ENCODE measurements at regions not wholly inside any gene's neighbourhood (a gene's known extent, or its start where the extent isn't known, plus 50 kb on each side); places are given as distances from the start of the nearest gene placed in this dataset.
"Not testable (repeated sequence)": the region's sequence is repeated elsewhere in the genome, so short reads cannot be mapped to it uniquely, and the experiment has no call there.

DNA sequence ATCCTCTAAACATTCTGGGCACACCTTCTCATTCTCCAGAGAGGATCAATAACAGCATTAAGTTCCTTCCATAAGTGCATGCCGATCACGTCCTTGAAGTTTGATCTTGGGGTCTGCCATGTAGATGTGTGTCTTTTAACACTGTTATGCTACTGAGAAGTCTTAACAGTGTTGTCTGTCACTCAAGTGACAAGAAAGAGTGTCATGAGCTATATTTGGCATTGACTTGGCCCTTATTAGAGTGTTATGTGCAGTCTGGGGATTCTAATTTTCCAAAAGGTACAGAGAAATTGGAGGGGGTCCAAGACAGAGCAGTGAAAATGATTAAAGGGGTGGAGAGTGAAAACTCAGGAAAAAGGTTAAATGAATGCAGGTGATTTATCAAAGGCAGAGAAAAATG lies 107.1 kb upstream of the OPCML start:
- no peak for DNase-seq

DNA sequence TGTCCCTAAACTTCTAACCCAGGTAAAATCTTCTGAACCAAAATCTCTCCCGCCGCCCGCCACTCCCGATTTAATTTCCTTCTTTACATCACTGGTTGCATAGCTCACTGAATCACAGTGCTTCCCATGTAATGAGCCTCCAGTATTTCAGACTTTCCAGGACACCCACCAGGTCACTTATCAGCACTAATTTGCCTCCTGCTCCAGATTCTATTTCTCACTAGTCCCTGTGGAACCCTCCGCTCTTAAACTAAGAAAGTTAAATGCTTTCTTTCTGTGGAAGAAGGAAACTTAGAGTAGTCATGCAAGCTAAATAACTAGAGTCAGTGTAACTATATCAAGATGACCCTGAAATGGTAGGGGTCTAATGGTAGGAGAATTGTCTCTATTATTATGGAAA lies 106.6 kb upstream of the OPCML start:
- DNase-seq, result no peak

DNA sequence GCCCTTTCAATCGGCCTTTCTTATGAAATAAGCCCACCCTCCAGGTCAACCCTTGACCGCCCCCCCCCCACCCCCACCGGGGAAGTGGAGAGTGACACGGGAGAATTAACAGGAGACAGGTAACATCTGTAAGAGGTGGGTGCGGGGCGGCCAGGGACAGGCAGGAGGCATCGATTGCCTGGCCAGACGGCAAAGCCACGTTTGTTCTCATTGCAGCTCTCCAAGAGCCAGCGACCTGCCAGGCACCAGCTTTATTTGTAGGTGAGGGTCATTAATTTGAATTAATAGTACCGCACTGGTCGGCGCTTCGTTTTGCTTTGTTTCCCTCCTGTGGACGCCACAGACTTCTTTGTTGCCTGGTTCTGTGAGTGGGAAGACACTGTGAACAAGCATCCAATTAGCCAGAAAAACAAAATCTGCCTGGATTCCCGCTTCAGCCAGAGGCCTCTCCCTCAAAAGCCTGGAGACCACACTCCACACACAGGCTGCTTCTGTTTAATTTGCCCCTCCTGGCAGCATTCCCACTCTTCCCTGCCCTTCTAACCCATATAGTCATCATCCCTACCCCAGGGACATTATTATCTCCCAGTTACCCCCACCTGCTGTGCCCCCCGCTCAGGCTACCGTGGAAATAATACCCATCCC lies 104.5 kb upstream of the OPCML start:
- no peak for DNase-seq

DNA sequence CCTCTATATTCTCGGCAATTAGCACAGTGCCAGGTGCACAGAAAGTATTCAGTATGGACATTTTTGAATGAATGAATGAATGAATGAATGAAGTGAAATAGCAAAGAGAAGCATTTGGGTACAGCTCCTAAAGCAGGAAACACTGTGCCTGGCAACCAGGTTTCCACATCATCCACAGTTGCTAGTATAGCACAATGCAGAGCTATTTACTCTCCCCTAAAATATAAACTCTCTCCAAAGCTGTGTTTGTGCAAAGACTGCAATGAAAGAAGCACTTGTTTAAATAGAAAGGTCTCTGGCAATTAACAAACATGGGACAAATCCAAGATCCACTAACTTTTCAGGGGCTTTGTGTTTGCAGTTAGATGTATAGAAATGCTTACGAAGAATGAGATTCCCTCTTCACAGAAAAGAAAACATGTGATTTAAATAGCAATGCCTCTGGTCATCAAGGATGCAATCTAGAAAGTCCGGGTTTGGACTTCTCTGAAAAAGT lies 103.0 kb upstream of the OPCML start:
- DNase-seq, result no peak

DNA sequence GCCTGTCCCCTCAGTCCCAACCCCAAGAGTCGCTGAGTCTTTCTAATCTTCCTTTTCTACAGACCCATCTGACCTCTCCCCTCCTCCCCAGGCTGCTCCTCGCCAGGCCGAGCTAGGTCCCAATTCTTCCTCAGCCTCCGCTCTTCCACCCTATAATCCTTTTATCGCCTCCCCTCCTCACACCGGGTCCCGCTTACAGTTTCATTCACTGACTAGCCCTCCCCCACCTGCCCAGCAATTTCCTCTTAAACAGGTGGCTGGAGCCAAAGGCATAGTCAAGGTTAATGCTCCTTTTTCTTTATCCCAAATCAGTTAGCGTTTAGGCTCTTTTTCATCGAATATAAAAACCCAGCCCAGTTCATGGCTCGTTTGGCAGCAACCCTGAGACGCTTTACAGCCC lies 96.1 kb upstream of the OPCML start:
- DNase-seq, result not testable (repeated sequence)

DNA sequence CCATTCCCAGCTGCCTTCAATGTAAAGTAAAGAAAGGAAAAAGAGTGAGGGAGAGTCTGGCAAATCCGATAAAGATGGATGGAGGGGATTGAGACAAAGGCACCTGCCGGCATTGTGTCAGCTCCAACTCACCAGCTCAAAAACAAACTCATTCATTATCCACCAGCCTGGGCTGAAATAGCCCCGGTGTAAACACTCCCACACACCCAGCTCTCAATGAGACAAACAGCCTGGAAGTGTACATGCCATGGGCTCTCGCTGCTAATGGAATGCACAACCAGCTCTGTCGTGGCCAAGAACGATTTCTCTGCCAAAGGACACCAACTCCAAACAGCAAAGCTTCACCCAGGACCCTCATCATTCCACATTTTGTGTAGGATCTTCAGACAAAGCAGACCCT lies 89.3 kb upstream of the OPCML start:
- no peak for DNase-seq

DNA sequence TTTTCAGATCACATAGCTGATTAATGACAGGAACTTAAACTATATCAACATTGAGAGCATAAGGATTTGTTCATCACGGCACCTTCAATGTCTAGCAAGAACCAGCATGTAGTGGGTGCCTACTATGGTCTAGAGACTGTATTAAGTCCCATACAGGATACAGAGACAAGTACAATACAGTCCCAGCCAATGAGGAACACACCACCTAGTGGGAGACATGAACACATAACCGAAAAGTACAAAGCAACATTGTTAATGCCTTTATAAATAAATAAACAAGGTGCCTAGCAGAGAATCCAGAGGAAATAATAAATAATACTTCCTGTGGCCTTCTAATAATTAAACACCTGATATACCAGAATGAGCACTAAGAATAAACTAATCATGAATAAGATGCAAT lies 87.7 kb upstream of the OPCML start:
- DNase-seq, result peak in 1 of 3 donors; percentile 21

DNA sequence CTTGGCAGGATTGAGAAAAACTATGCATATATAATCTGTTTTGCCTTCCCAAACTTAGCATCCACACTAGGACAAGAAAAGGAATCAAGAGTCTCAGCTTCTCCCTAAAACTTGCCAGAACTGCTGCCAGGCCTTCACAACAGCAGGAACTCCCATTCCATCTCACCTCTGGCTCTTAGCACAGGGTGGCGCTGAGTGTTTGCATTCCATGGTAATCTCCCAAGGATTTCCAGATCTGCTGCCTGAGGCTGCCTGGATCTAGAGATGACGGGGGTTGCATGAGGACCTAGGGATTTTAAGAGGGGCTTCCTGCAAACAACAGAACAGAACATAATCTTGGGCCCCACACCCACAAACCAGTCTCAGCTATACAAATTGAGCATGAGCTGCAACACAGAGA lies 87.1 kb upstream of the OPCML start:
- no peak for DNase-seq

DNA sequence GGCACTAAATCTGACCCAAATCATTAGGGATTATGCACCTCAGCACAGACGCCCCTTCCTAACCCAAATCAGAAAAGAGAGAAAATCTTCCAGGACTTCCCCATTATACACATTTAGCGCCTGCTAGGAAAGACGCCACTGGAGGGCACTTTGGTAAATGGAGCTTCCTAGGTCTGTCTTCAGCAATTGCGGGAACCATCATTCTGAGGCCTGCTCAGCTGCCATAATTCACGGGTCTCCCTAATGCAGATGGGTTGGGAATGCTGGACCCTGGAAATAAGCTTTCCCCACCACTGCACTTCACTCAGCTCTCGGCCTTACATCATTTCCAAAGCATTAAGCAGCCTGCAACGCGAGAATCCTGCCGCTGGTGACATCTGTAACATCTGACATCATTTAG lies 86.2 kb upstream of the OPCML start:
- no peak for DNase-seq

DNA sequence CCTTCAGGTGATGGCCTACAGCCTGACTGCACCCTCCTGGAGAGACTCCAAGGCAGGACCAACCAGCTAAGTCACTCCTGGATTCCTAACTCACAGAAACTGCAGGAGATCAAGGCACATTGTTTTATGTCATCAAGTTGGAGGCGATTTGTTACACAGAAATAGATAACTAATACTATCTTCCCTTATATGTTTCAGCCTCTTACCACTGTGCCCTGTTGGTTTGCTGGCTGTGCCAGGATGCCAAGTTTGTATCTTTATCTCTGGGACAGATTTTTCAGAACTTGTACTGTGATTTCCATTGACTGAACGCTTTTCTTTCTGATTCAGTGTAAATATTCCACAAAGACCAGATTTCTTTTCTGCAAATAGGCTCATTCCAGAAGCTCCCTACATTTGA lies 76.2 kb upstream of the OPCML start:
- no peak for DNase-seq

DNA sequence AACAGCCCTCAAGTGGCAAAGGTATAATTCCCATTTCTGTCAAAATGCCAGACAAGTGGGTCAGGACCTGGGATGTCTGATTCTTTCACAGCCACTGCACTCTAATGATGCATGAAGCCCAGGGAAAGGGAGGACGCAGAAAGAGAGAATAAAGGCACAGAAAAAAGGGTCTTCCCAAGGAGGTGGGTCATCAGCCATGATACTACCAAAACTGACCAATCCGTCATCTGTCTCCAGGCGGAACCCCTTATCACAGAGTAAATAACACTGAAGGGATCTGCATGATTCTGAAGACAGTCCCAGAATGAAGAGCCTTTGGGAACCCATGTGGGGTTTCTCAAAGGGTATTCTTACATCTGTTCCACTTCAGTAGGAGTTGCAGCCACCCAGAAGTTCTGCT lies 73.8 kb upstream of the OPCML start:
- DNase-seq, result no peak

DNA sequence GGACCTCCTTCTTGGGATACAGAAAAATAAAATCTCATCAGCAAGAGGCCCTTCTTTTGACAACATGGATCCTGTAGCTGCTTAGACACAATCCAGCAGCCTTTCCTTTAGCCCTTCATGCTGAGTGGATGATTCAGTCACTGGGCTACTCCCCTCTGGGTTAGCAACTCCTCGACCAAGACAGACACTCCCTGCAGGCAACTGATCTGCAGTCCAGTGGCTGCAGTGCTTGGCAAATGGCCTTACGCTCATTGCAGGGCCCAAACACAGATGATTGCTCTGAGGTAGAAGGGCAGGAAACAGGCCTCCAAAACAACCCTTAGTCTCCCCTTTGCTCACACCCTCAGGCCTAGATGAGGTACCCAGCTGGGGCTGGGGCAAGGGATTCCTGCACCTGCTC lies 73.2 kb upstream of the OPCML start:
- peak in 1 of 3 donors; percentile 7 for DNase-seq

DNA sequence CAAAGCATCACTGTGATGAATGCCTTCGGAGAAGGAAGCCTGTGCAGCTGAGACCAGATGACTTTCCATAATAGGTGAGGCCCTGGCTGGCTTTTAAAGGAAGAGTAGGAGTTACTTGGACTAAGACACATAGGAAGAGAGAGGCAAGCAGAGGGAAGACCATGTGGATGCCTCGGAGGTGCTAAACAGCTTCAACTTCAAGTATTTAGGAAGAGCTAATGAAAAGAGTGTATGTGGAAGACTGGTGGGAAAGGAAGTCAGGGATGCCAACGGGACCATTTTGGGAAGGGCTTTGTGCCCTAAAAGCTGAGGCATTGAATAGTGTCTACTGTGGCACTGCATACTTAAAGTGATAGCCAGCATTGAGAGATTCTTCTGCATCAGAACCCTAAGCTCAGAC lies 69.3 kb upstream of the OPCML start:
- no peak for DNase-seq

DNA sequence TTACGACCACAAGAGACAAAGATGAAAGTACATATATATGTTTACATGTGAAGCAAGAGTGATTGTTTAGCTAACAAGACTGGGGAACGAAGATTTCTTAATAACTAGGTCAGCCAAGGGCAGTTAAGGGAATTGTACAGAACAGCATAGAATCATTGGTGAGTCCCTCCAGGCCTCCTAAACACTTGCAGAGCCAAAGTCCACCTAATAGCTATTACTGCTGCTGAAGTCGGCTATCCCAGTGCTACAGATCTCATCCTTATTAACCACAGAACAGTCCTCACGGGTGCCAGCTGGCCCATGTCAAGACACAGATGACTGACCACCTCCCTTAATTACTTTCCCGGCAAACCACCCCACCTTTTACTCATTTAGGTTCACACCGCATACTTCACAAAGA lies 68.5 kb upstream of the OPCML start:
- DNase-seq, result peak in 2 of 3 donors; percentile 11 to 58

DNA sequence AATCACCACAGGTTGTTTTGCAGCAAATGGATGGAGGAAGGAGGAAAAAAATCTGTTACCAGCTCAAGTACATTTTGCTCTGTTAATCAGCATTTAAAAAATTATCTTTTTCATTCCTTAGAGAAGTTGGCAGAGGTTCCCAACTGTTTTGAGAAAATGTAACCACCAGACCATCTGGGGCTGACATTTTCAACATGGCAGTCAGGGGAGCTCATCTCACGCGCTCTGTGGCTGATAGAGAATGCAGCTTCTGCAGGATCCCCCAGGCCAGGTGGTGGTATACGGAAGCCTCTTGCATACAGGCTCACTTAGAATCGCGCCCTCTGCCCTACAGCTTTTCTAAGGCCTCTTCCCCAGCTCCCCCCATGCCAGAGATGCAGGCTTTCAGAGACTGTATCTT lies 68.0 kb upstream of the OPCML start:
- no peak for DNase-seq

DNA sequence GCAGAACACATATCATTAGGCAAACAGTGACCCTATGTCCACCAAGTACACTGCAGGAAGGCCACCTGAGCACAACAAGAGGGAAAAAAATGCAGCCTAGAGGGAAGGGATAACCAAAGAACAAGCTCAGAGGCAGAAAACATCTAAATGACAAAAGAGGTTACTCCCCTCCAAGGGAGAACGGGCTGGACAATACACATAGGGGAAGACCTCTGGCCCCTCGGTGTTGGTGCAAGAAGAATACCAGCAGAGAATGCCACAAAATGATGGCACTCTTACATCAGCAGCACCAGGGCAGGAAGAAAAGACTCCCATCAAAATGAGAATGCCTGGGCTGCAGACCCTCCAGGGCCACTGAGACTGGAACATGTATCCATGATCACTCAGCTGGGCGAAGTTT lies 66.6 kb upstream of the OPCML start:
- DNase-seq, result no peak

DNA sequence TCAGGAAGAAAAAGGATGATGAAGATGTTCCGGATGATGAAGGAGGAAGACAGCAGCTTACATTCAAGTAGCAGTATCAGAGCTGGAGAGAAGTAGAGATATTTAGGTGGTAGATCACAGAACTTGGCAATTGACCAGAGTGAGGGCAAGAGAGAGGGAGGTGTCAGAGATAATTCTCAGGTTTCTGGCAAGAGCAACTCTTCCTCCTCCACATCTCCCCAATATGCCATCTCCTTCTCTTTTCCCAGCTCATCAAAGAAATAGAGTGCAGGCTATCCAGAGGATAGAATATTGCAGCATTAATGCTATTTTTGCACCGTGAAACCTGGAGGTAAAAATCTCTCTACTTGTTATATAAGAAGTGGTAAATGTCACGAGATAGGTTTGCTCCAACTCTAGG lies 64.9 kb upstream of the OPCML start:
- no peak for DNase-seq

DNA sequence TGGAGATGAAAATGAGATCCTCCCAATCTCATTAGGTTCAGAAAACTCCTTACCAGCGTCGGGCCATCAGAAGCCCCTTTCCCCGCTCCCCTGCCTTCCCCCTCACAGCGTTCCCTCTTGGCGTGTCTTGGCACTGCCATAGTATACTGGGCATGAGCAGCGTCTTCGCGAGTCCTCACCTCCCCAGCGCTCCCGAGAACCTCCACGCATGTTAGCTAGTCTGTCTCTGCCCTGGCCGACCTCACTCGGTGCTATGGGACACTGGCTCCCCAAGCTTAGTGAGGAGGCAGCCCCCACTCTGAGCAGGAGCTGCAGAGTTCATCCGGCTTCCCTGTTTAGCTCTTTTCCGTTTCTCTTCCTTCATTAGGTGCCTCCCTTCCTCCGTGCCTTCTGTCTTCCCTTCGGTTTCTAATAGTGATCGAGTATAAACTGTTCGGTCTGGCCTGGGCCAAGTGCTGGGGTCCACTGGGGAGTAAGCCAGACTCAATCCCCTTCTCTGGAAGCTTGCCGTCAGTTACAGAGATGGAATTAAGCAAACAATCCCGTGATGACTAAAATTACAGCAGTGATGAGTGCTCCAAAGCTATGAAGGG lies 63.8 kb upstream of the OPCML start:
- DNase-seq, result no peak

DNA sequence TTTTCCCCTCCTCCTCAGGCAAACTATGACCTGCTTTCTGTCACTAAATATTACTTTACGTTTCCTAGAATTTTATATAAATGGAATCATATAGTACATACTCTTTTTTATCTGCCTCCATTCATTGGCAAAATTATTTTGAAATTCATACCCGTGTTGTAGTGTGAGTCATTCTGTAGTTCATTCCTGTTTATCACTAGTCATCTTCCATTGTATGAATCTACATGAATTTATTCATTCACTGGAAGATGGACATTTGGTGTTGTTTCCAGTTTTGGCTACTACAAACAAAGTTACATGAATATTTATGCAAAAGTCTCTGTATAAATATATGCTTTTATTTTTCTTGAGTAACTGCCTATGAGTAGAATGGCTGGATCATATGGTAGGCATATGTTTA lies 60.7 kb upstream of the OPCML start:
- no peak for DNase-seq

DNA sequence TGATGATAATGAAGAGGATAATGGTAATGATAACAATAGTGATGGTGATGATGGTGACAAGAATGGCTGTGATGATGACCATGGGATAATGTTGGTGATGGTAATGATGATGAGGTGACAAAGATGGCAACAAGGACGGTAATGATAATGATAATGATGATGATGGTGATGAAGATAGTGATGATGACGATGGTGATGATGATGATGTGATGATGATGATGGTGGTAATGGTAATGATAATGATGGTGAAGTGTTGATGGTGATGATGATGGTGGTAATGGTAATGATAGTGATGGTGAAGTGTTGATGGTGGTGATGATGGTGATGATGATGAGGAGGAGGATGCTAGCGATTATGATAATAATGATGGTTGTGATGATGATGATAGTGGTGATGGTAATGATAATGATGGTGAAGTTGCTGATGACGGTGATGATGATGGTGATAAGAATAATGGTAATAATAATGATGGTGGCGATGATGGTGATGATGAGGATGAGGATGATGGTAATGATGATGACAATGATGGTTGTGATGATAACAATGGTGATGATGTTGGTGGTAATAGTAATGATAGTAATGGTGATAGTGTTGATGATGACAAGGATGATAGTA lies 54.7 kb upstream of the OPCML start:
- DNase-seq, result no peak

DNA sequence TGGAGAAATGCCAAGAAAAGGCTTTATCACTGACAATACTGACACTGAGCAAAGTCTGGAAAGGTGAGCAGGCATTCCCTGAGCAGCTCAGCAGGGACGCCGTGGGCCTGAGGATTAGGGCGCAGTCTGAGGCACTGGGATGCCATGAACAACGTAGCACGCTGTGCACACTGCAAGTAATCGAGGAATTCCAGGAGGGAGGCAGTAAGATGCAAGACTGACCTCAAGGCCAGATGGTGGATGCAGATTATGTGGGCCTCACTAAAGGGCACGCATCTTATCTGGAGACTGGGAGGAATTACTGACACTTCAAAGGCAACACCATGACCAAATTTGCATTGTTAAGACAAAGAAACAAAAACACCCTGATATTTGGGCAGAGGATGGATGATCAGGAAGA lies 50.4 kb upstream of the OPCML start:
- no peak for DNase-seq

DNA sequence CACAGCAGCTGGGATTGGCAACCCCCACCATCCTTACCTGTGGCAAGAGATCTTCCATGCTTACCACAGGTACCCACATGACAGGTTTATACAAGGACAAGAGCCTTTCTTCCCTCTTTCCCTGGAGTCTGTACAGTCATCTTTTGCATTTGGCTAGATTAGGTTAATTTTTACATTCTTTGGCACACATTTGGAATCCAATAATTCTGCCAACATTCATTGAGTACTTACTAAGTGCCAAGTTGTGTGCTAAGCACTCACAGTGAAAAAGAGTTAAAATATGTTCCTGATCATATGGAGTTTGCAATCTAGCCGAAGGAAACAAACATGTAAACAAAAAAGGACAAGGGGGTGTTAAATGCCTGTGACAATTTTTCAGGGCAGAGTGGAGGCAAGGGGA lies 50.0 kb upstream of the OPCML start:
- no peak for DNase-seq
